ENCODE measurements at regions not wholly inside any gene's neighbourhood (a gene's known extent, or its start where the extent isn't known, plus 50 kb on each side); places are given as distances from the start of the nearest gene placed in this dataset.

DNA sequence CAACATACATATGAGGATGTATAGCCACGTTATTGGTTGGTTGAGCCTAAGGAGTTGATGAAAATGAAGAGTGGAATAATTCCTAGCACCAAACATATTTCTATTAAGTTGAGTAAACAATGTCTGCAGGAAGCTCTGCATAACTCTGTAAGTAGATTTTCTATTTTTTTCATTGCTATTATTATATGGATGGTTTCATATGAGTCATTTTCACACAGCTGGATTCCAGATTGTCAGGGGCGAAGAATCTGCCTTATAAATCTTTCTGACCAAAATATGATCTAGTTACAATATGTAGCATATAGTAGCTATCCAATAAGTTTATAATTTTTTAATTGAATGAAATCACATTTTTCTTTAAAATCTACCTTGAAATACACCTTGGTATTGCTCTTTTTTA is 468.0 kb upstream of the PKDCC start:
- Histone ChIP-seq H3K9ac (ENCODE audit: low read depth in 1 of 2, low read length in 2 of 2) (no peak overlapping the region), H3K36me3 (ENCODE audit: control insufficient read depth in 4 of 4, insufficient read depth in 3 of 4, low read depth in 1 of 4, low read length in 3 of 4) (peaks cover 0 to 2% (median 0%) of the 10 kb centered on the region in 4 donors), H3K27ac (ENCODE audit: low read depth in 1 of 2, low read length in 2 of 2) (no peak overlapping the region), H3K4me3 (ENCODE audit: low read depth in 1 of 3, low read length in 3 of 3) (no peak overlapping the region), H3K27me3 (ENCODE audit: control insufficient read depth in 4 of 4, insufficient read depth in 4 of 4, low read length in 3 of 4) (peaks cover 0 to 2% (median 1%) of the 10 kb centered on the region in 4 donors), H3K4me1 (ENCODE audit: control insufficient read depth in 4 of 4, insufficient read depth in 4 of 4, low read length in 3 of 4) (no peaks in the 10 kb centered on the region), H3K9me3 (ENCODE audit: control insufficient read depth in 4 of 4, low read length in 3 of 4) (peaks cover 0 to 10% (median 3%) of the 10 kb centered on the region in 4 donors)
- no peak for TF ChIP-seq NR2F2 (IDR thresholded peaks at IDR 0.05)
- 61% methylated on average over 2 of the region's 2 CpGs for WGBS
- DNase-seq (ENCODE audit: low spot score): no peak

- H3K9me3 ChIP-seq (ENCODE audit: control insufficient read depth in 4 of 4, low read length in 3 of 4): peaks cover 0 to 10% (median 3%) of the 10 kb centered on the region in 4 donors
- no peak overlapping the region for H3K4me3 ChIP-seq (ENCODE audit: low read depth in 1 of 3, low read length in 3 of 3)
- peaks cover 0 to 2% (median 1%) of the 10 kb centered on the region in 4 donors for H3K27me3 ChIP-seq (ENCODE audit: control insufficient read depth in 4 of 4, insufficient read depth in 4 of 4, low read length in 3 of 4)
- H3K9ac ChIP-seq (ENCODE audit: low read depth in 1 of 2, low read length in 2 of 2): no peak overlapping the region
- peaks cover 0 to 2% (median 0%) of the 10 kb centered on the region in 4 donors for H3K36me3 ChIP-seq (ENCODE audit: control insufficient read depth in 4 of 4, insufficient read depth in 3 of 4, low read depth in 1 of 4, low read length in 3 of 4)
- TF ChIP-seq NR2F2 (IDR thresholded peaks at IDR 0.05) (no peak), EGR1 (IDR thresholded peaks at IDR 0.05; ENCODE audit: low read depth in 2 of 2) (no peak), RXRA (IDR thresholded peaks at IDR 0.05) (no peak), ZBTB33 (IDR thresholded peaks at IDR 0.05) (no peak), TAF1 (conservative IDR thresholded peaks at IDR 0.05) (no peak)
- 69% methylated on average over 4 of the region's 4 CpGs for WGBS
- no peaks in the 10 kb centered on the region for H3K4me1 ChIP-seq (ENCODE audit: control insufficient read depth in 4 of 4, insufficient read depth in 4 of 4, low read length in 3 of 4)
- no peak overlapping the region for H3K27ac ChIP-seq (ENCODE audit: low read depth in 1 of 2, low read length in 2 of 2)
- no peak for DNase-seq (ENCODE audit: low spot score)
These were observed 467.0 kb upstream of the PKDCC start for GRCh38 chr2:41580806-41581205.

DNA sequence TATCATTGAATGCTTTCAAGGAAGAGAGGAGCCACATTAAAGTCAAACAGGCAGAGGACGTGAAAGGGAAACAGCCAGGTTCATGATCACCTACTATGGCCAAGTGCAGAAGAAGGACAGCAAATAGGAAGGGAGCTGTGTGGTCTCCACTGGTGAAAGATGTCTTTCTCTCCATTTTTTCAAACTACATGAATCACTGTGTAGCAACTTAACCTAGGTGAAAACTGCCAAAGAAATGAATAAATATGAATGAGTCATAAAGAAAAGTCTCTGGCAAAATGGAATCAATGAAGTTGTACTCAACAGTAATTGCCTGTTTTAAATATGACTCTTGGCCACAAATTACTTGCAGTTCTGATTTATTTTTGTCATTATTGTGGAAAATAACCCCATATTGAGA is 452.6 kb upstream of the PKDCC start:
- DNase-seq (ENCODE audit: low spot score): no peak
- Histone ChIP-seq H3K9me3 (ENCODE audit: control insufficient read depth in 4 of 4, low read length in 3 of 4) (no peaks in the 10 kb centered on the region), H3K27me3 (ENCODE audit: control insufficient read depth in 4 of 4, insufficient read depth in 4 of 4, low read length in 3 of 4) (peaks cover 0 to 4% (median 0%) of the 10 kb centered on the region in 4 donors), H3K27ac (ENCODE audit: low read depth in 1 of 2, low read length in 2 of 2) (no peak overlapping the region), H3K9ac (ENCODE audit: low read depth in 1 of 2, low read length in 2 of 2) (no peak overlapping the region), H3K4me3 (ENCODE audit: low read depth in 1 of 3, low read length in 3 of 3) (no peak overlapping the region), H3K4me1 (ENCODE audit: control insufficient read depth in 4 of 4, insufficient read depth in 4 of 4, low read length in 3 of 4) (no peaks in the 10 kb centered on the region), H3K36me3 (ENCODE audit: control insufficient read depth in 4 of 4, insufficient read depth in 3 of 4, low read depth in 1 of 4, low read length in 3 of 4) (no peaks in the 10 kb centered on the region)
- 38% methylated on average over 1 of the region's 1 CpG for WGBS
- TF ChIP-seq, protein P1, sequence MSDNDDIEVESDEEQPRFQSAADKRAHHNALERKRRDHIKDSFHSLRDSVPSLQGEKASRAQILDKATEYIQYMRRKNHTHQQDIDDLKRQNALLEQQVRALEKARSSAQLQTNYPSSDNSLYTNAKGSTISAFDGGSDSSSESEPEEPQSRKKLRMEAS (IDR thresholded peaks at IDR 0.05): no peak
- no peak for TF ChIP-seq SP1 (IDR thresholded peaks at IDR 0.05)
- no peak for TF ChIP-seq TAF1 (conservative IDR thresholded peaks at IDR 0.05)
- TF ChIP-seq JUND (IDR thresholded peaks at IDR 0.05): no peak
- TF ChIP-seq REST (IDR thresholded peaks at IDR 0.05): no peak
- TF ChIP-seq, protein P2, sequence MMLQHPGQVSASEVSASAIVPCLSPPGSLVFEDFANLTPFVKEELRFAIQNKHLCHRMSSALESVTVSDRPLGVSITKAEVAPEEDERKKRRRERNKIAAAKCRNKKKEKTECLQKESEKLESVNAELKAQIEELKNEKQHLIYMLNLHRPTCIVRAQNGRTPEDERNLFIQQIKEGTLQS (IDR thresholded peaks at IDR 0.05): no peak
- no peak for TF ChIP-seq ZBTB33 (IDR thresholded peaks at IDR 0.05)
- TF ChIP-seq, protein P3, sequence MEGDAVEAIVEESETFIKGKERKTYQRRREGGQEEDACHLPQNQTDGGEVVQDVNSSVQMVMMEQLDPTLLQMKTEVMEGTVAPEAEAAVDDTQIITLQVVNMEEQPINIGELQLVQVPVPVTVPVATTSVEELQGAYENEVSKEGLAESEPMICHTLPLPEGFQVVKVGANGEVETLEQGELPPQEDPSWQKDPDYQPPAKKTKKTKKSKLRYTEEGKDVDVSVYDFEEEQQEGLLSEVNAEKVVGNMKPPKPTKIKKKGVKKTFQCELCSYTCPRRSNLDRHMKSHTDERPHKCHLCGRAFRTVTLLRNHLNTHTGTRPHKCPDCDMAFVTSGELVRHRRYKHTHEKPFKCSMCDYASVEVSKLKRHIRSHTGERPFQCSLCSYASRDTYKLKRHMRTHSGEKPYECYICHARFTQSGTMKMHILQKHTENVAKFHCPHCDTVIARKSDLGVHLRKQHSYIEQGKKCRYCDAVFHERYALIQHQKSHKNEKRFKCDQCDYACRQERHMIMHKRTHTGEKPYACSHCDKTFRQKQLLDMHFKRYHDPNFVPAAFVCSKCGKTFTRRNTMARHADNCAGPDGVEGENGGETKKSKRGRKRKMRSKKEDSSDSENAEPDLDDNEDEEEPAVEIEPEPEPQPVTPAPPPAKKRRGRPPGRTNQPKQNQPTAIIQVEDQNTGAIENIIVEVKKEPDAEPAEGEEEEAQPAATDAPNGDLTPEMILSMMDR (IDR thresholded peaks at IDR 0.05; ENCODE audit: low read depth, low read length, missing input control): no peak
- no peak for TF ChIP-seq HNF4G (IDR thresholded peaks at IDR 0.05)
- no peak for TF ChIP-seq GABPA (IDR thresholded peaks at IDR 0.05 in 1 of 2, conservative IDR thresholded peaks at IDR 0.05 in 1 of 2)
- TF ChIP-seq FOXA1 (IDR thresholded peaks at IDR 0.05): no peak
- TF ChIP-seq RAD21 (IDR thresholded peaks at IDR 0.05): no peak
- TF ChIP-seq RXRA (IDR thresholded peaks at IDR 0.05): no peak
- TF ChIP-seq FOXA2 (IDR thresholded peaks at IDR 0.05): no peak
